ENCODE measurements at regions not wholly inside any gene's neighbourhood (a gene's known extent, or its start where the extent isn't known, plus 50 kb on each side); places are given as distances from the start of the nearest gene placed in this dataset.
"Not testable (repeated sequence)": the region's sequence is repeated elsewhere in the genome, so short reads cannot be mapped to it uniquely, and the experiment has no call there.

GRCh38 chr2:17460371-17461086 is 57.7 kb downstream of the RAD51AP2 start:
- DNase-seq (no peak), ATAC-seq (no peak)
- intact Hi-C loops (cut with micrococcal nuclease) = no loop called here

DNA sequence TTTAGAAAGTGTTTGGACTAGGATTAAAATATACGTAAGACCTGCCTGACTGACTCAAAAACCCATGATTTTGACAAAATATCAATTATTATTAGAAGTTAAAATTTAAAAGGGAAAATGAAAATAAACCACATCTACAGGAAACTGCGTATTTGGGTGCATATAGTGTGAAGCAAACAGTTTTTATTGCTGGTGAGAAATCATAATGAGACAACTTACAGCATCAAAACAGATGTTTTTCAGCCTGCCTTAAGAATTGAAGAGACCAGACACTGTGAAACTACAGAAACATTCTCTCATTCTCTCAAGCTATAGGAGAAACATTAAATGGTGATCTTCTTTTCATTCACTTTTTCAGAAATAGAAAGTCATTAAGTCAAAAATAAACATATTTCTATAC is 62.9 kb downstream of the RAD51AP2 start:
- ATAC-seq (no peak), DNase-seq (no peak)
- intact Hi-C loops (cut with micrococcal nuclease) = no loop called here

GRCh38 chr2:17446191-17446590 is 72.0 kb downstream of the RAD51AP2 start:
- ATAC-seq; DNase-seq; intact Hi-C loops (cut with micrococcal nuclease): not testable (repeated sequence)

GRCh38 chr2:17445744-17446143 is 72.5 kb downstream of the RAD51AP2 start:
- ATAC-seq (no peak), DNase-seq (no peak)
- intact Hi-C loops (cut with micrococcal nuclease) = no loop called here

- DNase-seq (no peak), ATAC-seq (no peak)
- intact Hi-C loops (cut with micrococcal nuclease) = no loop called here
These were observed 75.9 kb downstream of the RAD51AP2 start for GRCh38 chr2:17442334-17442733.

GRCh38 chr2:17441790-17442189 is 76.5 kb downstream of the RAD51AP2 start:
- no peak for ATAC-seq
- intact Hi-C loops (cut with micrococcal nuclease) = no loop called here
- DNase-seq = no peak

DNA sequence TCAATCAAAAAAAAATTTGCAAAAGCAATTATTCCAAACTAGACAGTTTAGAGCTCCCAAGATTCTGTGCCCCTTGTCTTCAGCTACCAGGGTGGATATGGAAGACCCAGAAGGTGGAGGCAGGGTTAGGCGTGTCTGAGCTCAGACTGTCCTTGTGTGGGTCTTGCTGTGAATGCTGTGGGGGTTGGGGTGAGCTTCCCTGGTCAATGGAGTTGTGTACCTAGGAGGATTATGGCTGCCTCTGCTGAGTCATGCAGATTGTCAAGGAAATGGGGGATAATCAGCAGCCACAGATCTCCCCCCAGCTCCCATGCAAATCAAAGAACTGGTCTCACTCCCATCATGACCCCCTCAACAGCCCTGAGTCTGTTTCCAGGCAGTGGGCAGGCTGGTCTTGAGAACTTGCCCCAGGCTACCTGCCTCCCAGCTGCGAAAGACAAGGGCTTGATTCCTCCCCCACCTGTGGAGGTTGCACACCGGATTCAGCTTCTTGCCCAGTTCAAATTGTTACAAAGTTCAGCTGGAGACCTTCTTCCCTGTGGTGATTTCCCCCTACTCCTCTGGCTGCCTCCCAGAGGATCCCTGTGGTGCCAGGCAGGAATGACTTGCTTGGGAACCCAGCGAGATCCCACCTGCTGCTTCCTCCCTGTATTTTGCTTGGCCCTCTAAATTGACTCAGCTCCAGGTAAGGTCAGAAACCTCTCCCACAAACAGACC is 77.0 kb downstream of the RAD51AP2 start:
- ATAC-seq = no peak
- intact Hi-C loops (cut with micrococcal nuclease) = no loop called here
- DNase-seq = no peak

- DNase-seq (no peak), ATAC-seq (no peak)
- intact Hi-C loops (cut with micrococcal nuclease) = no loop called here
These were observed 87.9 kb downstream of the RAD51AP2 start for GRCh38 chr2:17430326-17430725.

DNA sequence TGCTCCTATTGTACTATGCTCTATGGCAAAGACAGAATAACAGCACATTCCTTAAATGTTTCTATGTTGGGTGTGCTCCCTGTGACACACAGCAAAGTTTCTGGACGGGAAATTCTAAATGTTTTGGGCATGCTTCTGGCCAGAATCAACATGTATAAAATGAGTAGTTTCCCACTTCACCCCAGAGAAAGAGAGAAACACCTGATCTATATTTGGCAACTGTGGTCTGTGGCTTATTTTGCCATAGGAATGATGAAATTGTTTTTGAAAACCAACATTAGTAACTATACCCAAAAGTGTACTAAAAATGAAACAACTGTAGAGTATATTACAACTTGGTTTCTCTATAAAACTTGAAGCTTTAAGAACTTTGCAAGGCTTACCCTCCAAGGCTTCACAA is 89.1 kb downstream of the RAD51AP2 start:
- no peak for DNase-seq
- ATAC-seq = no peak
- intact Hi-C loops (cut with micrococcal nuclease) = no loop called here

DNA sequence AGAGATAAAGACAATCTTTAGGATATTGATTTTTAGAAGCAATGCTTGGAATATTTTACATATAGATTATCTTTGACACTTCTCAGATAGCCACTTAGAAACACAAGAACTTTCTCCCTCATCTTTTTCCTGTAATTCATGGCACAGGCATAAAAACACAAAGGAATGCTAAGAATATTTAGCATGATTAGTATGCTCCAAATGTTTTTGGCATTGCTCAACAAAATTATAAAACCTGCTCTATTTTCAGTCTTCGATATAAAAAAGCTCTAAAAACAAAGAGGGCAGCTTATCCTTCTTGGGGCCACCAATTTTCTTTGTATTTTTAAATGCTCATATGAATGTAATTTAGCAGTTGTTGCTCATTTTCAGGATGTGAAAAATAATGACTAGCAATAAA is 90.8 kb downstream of the RAD51AP2 start:
- ATAC-seq (no peak), DNase-seq (no peak)
- intact Hi-C loops (cut with micrococcal nuclease) = no loop called here

- intact Hi-C loops (cut with micrococcal nuclease) = no loop called here
- DNase-seq (no peak), ATAC-seq (no peak)
These were observed 91.5 kb downstream of the RAD51AP2 start for GRCh38 chr2:17426743-17427142.

GRCh38 chr2:17422061-17422460 is 96.2 kb downstream of the RAD51AP2 start:
- intact Hi-C loops (cut with micrococcal nuclease) = no loop called here
- DNase-seq (no peak), ATAC-seq (no peak)

GRCh38 chr2:17416884-17417391 is 101.3 kb downstream of the RAD51AP2 start:
- no peak for DNase-seq
- ATAC-seq = no peak
- intact Hi-C loops (cut with micrococcal nuclease) = no loop called here

DNA sequence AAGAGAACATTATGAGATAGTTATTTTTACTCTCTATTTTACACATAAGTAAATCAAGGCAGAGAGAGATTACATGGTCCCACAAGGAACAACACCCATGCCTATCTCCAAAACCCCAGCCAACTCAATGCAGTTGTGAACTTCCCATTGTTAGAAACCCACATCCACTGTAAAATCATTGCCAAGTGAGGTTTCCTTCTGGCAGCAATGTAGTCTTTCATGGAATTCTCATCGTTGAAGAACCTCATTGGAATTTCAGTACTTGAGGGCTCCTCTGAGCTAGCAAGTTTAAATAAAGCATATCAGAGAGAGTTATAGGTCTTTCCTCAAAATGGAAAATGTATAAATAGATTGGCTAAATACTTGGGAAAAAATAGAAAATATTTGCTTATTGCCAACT is 105.2 kb downstream of the RAD51AP2 start:
- no peak for DNase-seq
- intact Hi-C loops (cut with micrococcal nuclease) = no loop called here
- no peak for ATAC-seq

GRCh38 chr2:17401096-17401495 is 117.1 kb downstream of the RAD51AP2 start:
- DNase-seq (no peak), ATAC-seq (no peak)
- intact Hi-C loops (cut with micrococcal nuclease) = no loop called here

GRCh38 chr2:17398770-17399169 is 119.5 kb downstream of the RAD51AP2 start:
- DNase-seq (no peak), ATAC-seq (no peak)
- intact Hi-C loops (cut with micrococcal nuclease) = no loop called here

DNA sequence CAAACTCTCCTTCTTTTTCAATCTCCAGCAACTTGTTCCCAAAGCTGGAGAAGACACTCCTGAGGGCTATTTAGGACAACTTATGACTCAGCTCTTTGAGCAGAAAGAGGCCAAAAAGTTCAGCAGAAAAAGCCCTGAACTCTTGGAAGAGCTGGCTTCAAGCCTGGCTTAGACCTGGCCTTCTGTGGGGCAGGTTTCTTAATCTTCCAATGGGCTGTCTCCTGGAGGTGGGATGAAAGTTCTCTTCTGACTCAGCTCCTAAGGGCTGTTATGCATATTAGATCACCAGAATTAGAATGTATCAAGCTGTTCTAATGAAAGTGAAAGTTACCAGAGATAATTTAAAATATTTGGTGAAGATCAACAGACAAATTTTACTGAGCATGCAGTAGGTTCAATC is 129.4 kb downstream of the RAD51AP2 start:
- intact Hi-C loops (cut with micrococcal nuclease) = no loop called here
- DNase-seq (no peak), ATAC-seq (no peak)

DNA sequence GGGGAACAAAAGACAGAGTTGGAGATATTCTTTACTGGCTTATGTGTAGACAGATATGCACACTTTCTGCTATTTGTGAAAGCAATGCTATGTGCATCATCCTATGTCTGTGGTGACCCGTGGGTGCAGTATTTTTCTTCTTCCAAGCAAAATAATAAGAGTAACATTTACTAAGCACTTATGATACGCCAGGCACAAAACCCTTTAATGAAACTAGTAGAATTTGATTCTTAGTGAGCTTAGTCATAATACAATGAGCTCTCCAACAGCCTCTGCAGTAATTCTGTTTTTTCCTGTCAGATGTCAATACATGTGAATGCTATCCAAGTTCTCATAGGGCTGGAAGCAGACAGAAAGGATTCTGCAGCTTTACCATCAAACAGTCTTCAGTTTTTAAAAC is 130.6 kb downstream of the RAD51AP2 start:
- intact Hi-C loops (cut with micrococcal nuclease) = no loop called here
- ATAC-seq (no peak), DNase-seq (no peak)

- ATAC-seq (no peak), DNase-seq (no peak)
- intact Hi-C loops (cut with micrococcal nuclease) = no loop called here
These were observed 131.5 kb downstream of the RAD51AP2 start for GRCh38 chr2:17386771-17387170.

DNA sequence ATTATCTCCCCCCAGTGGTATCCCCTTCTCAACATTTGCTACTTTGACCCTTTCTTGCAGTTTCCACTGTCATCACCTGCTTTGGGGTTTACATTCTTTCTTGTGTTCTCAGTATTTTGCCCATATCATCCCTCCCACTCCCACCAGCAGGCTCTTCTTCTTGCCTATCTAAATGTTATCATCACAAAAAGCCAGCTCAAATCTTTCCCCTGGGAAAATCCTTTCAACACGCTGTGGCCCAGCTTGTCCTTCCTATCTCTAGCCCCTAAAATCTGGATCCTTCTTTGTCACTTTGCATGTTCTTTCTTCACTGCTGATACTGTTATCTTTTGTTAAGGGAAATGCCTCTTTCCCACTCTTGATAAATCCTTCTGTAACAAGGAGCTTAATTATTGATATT is 138.2 kb downstream of the RAD51AP2 start:
- DNase-seq = no peak
- intact Hi-C loops (cut with micrococcal nuclease) = no loop called here
- no peak for ATAC-seq

GRCh38 chr2:17375262-17375661 is 143.0 kb downstream of the RAD51AP2 start:
- ATAC-seq (no peak), DNase-seq (no peak)
- intact Hi-C loops (cut with micrococcal nuclease) = no loop called here

Data from left ventricle myocardium superior (tissue), 1 donor.